ENCODE measurements at regions not wholly inside any gene's neighbourhood (a gene's known extent, or its start where the extent isn't known, plus 50 kb on each side); places are given as distances from the start of the nearest gene placed in this dataset.

- Histone ChIP-seq H3K36me3 (no peaks in the 10 kb centered on the region), H4K20me1 (ENCODE audit: low read depth) (no peaks in the 10 kb centered on the region), H3K27ac (no peak overlapping the region), H3K9ac (no peak overlapping the region), H3K4me2 (no peak overlapping the region), H2AFZ (replicated peaks) (no peak overlapping the region), H3K4me3 (no peak overlapping the region), H3K9me3 (ENCODE audit: low read depth) (no peaks in the 10 kb centered on the region), H3K27me3 (no peaks in the 10 kb centered on the region), H3F3A (ENCODE audit: low read depth) (no peaks in the 10 kb centered on the region), H3K79me2 (ENCODE audit: low read depth) (no peaks in the 10 kb centered on the region), H3K4me1 (no peaks in the 10 kb centered on the region)
- H3K36me3 Mint-ChIP-seq, result no peaks in the 10 kb centered on the region
- H3K27ac Mint-ChIP-seq, result no peak overlapping the region
- H3K4me3 Mint-ChIP-seq, result no peak overlapping the region
- H3K4me1 Mint-ChIP-seq, result no peaks in the 10 kb centered on the region
- no peak for TF ChIP-seq EZH2phosphoT487 (IDR thresholded peaks at IDR 0.05)
- no peak for TF ChIP-seq EZH2 (IDR thresholded peaks at IDR 0.05)
- TF ChIP-seq CTCF (IDR thresholded peaks at IDR 0.05), result peak; percentile 80
- peak; percentile 40 for DNase-seq (ENCODE audit: low spot score)
- H3K9me3 Mint-ChIP-seq, result no peaks in the 10 kb centered on the region
- no peaks in the 10 kb centered on the region for H3K27me3 Mint-ChIP-seq (ENCODE audit: insufficient read depth, low read depth)
Measured at GRCh38 chr7:113698556-113699220, 220.1 kb downstream of the PPP1R3A start.

- no peaks in the 10 kb centered on the region for H3K79me2 ChIP-seq (ENCODE audit: low read depth)
- no peak for TF ChIP-seq EZH2 (IDR thresholded peaks at IDR 0.05)
- no peak for TF ChIP-seq EZH2phosphoT487 (IDR thresholded peaks at IDR 0.05)
- no peak for TF ChIP-seq CTCF (IDR thresholded peaks at IDR 0.05)
- Mint-ChIP-seq H3K9me3 (no peaks in the 10 kb centered on the region), H3K4me1 (no peaks in the 10 kb centered on the region), H3K27ac (no peak overlapping the region), H3K4me3 (no peak overlapping the region), H3K27me3 (ENCODE audit: insufficient read depth, low read depth) (no peaks in the 10 kb centered on the region), H3K36me3 (no peaks in the 10 kb centered on the region)
- H3K4me3 ChIP-seq, result no peak overlapping the region
- H3F3A ChIP-seq (ENCODE audit: low read depth), result no peaks in the 10 kb centered on the region
- H3K27me3 ChIP-seq, result no peaks in the 10 kb centered on the region
- no peak for DNase-seq (ENCODE audit: low spot score)
- H3K36me3 ChIP-seq, result no peaks in the 10 kb centered on the region
- peaks cover 4% of the 10 kb centered on the region for H3K9me3 ChIP-seq (ENCODE audit: low read depth)
- no peak overlapping the region for H3K4me2 ChIP-seq
- no peak overlapping the region for H2AFZ ChIP-seq (replicated peaks)
- H4K20me1 ChIP-seq (ENCODE audit: low read depth), result no peaks in the 10 kb centered on the region
- no peak overlapping the region for H3K9ac ChIP-seq
- H3K4me1 ChIP-seq, result no peaks in the 10 kb centered on the region
- no peak overlapping the region for H3K27ac ChIP-seq
Measured at GRCh38 chr7:113694149-113694548, 224.7 kb downstream of the PPP1R3A start.

DNA sequence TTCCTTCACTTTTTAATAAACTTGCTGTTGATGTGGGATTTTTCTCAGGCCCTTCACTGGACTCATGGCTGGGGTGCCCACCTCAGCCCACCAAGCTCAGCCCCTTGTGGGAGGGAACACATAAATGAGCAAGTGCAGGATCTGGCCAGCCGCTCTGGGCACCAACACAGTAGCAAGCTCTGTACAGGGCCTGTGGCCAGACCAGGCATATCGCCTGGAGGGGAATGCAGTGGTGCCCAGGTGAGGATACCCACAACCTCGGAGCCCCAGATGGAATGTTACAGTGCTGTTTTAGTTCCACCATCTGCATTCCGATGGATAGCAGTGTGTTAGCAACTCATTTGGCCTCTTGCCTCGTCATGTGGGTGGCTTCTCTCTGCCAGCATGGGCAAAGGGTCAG lies 234.6 kb downstream of the PPP1R3A start:
- Histone ChIP-seq H3F3A (ENCODE audit: low read depth) (no peaks in the 10 kb centered on the region), H3K27ac (no peak overlapping the region), H2AFZ (replicated peaks) (no peak overlapping the region), H3K36me3 (no peaks in the 10 kb centered on the region), H3K4me3 (no peak overlapping the region), H3K9ac (no peak overlapping the region), H3K27me3 (no peaks in the 10 kb centered on the region), H3K4me2 (no peak overlapping the region), H3K9me3 (ENCODE audit: low read depth) (peaks cover 6% of the 10 kb centered on the region), H3K4me1 (no peaks in the 10 kb centered on the region), H4K20me1 (ENCODE audit: low read depth) (no peaks in the 10 kb centered on the region), H3K79me2 (ENCODE audit: low read depth) (no peaks in the 10 kb centered on the region)
- no peak overlapping the region for H3K27ac Mint-ChIP-seq
- H3K27me3 Mint-ChIP-seq (ENCODE audit: insufficient read depth, low read depth), result no peaks in the 10 kb centered on the region
- peaks cover 2% of the 10 kb centered on the region for H3K9me3 Mint-ChIP-seq
- no peaks in the 10 kb centered on the region for H3K36me3 Mint-ChIP-seq
- TF ChIP-seq EZH2phosphoT487 (IDR thresholded peaks at IDR 0.05) (no peak), EZH2 (IDR thresholded peaks at IDR 0.05) (no peak), CTCF (IDR thresholded peaks at IDR 0.05) (no peak)
- no peak overlapping the region for H3K4me3 Mint-ChIP-seq
- DNase-seq (ENCODE audit: low spot score), result no peak
- no peaks in the 10 kb centered on the region for H3K4me1 Mint-ChIP-seq
